ENCODE measurements at regions not wholly inside any gene's neighbourhood (a gene's known extent, or its start where the extent isn't known, plus 50 kb on each side); places are given as distances from the start of the nearest gene placed in this dataset.

DNA sequence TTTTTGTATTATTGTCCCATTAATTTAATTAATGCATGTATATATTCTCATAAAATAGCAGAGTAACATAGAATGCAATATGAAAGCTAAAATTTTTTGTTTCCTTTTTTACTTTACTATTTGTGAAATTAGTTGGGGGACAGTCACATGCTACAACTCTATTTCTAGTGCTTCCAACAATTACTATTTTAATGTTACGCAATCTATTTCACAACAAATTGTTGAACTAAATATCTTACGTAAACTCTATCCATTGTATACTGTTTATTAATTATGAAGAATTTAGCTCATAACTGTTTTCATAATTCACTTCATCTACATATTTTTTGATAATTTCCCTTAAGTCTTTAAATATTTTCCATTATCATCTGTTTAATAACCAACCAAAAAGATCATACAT lies 1685.4 kb upstream of the CDH6 start:
- TF ChIP-seq, protein P1, sequence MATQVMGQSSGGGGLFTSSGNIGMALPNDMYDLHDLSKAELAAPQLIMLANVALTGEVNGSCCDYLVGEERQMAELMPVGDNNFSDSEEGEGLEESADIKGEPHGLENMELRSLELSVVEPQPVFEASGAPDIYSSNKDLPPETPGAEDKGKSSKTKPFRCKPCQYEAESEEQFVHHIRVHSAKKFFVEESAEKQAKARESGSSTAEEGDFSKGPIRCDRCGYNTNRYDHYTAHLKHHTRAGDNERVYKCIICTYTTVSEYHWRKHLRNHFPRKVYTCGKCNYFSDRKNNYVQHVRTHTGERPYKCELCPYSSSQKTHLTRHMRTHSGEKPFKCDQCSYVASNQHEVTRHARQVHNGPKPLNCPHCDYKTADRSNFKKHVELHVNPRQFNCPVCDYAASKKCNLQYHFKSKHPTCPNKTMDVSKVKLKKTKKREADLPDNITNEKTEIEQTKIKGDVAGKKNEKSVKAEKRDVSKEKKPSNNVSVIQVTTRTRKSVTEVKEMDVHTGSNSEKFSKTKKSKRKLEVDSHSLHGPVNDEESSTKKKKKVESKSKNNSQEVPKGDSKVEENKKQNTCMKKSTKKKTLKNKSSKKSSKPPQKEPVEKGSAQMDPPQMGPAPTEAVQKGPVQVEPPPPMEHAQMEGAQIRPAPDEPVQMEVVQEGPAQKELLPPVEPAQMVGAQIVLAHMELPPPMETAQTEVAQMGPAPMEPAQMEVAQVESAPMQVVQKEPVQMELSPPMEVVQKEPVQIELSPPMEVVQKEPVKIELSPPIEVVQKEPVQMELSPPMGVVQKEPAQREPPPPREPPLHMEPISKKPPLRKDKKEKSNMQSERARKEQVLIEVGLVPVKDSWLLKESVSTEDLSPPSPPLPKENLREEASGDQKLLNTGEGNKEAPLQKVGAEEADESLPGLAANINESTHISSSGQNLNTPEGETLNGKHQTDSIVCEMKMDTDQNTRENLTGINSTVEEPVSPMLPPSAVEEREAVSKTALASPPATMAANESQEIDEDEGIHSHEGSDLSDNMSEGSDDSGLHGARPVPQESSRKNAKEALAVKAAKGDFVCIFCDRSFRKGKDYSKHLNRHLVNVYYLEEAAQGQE (IDR thresholded peaks at IDR 0.05; ENCODE audit: low read depth): no peak
- no peak for TF ChIP-seq EP300 (IDR thresholded peaks at IDR 0.05; ENCODE audit: borderline replicate concordance)
- TF ChIP-seq TEAD4 (IDR thresholded peaks at IDR 0.05): no peak
- no peak for TF ChIP-seq YY1 (IDR thresholded peaks at IDR 0.05; ENCODE audit: low read depth)
- TF ChIP-seq, protein P2, sequence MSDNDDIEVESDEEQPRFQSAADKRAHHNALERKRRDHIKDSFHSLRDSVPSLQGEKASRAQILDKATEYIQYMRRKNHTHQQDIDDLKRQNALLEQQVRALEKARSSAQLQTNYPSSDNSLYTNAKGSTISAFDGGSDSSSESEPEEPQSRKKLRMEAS (IDR thresholded peaks at IDR 0.05): no peak
- no peak for TF ChIP-seq EGR1 (IDR thresholded peaks at IDR 0.05)
- no peak for TF ChIP-seq FOXM1 (IDR thresholded peaks at IDR 0.05; ENCODE audit: borderline replicate concordance, low read depth)
- no peak for TF ChIP-seq ZBTB7A (IDR thresholded peaks at IDR 0.05; ENCODE audit: low read depth)
- no peak for TF ChIP-seq CEBPB (IDR thresholded peaks at IDR 0.05)
- TF ChIP-seq RAD21 (IDR thresholded peaks at IDR 0.05; ENCODE audit: low read depth): no peak
- no peak for TF ChIP-seq TAF1 (IDR thresholded peaks at IDR 0.05; ENCODE audit: low read depth)
- TF ChIP-seq, protein P3, sequence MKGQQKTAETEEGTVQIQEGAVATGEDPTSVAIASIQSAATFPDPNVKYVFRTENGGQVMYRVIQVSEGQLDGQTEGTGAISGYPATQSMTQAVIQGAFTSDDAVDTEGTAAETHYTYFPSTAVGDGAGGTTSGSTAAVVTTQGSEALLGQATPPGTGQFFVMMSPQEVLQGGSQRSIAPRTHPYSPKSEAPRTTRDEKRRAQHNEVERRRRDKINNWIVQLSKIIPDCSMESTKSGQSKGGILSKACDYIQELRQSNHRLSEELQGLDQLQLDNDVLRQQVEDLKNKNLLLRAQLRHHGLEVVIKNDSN (IDR thresholded peaks at IDR 0.05): no peak
- TF ChIP-seq TCF12 (IDR thresholded peaks at IDR 0.05; ENCODE audit: low read depth): no peak
- TF ChIP-seq NFIC (IDR thresholded peaks at IDR 0.05): no peak

Measured in Ishikawa (cell line).